ENCODE measurements at regions not wholly inside any gene's neighbourhood (a gene's known extent, or its start where the extent isn't known, plus 50 kb on each side); places are given as distances from the start of the nearest gene placed in this dataset.

GRCh38 chr7:142440906-142441411, 183.1 kb upstream of the PRSS58 start:
- peaks cover 0 to 6% (median 3%) of the 10 kb centered on the region in 4 donors for H3K4me1 ChIP-seq
- ATAC-seq (ENCODE audit: low FRiP score in 2 of 2) (peak in 1 of 2 donors; percentile 63), DNase-seq (peak in 1 of 2 donors; percentile 44)
- no peak overlapping the region for H3K27ac ChIP-seq
- H3K9me3 ChIP-seq = no peaks in the 10 kb centered on the region
- H3K27me3 ChIP-seq = no peaks in the 10 kb centered on the region
- no peaks in the 10 kb centered on the region for H3K36me3 ChIP-seq
- no peak for TF ChIP-seq EP300 (IDR thresholded peaks at IDR 0.05)
- TF ChIP-seq POLR2AphosphoS5 (IDR thresholded peaks at IDR 0.05) = no peak
- TF ChIP-seq CTCF (IDR thresholded peaks at IDR 0.05) = no peak
- TF ChIP-seq POLR2A (IDR thresholded peaks at IDR 0.05) = no peak
- 33 to 40% methylated on average over 9 of the region's 9 CpGs for WGBS, 2 donors
- H3K4me3 ChIP-seq = no peak overlapping the region

- Histone ChIP-seq H3K4me3 (no peak overlapping the region), H3K27me3 (no peaks in the 10 kb centered on the region), H3K4me1 (peaks cover 0 to 6% (median 3%) of the 10 kb centered on the region in 4 donors), H3K36me3 (no peaks in the 10 kb centered on the region), H3K9me3 (no peaks in the 10 kb centered on the region), H3K27ac (no peak overlapping the region)
- WGBS, 2 donors = 72 to 77% methylated on average over 6 of the region's 6 CpGs
- DNase-seq = no peak
- no peak for TF ChIP-seq EP300 (IDR thresholded peaks at IDR 0.05)
- no peak for TF ChIP-seq POLR2AphosphoS5 (IDR thresholded peaks at IDR 0.05)
- TF ChIP-seq POLR2A (IDR thresholded peaks at IDR 0.05) = no peak
- TF ChIP-seq CTCF (IDR thresholded peaks at IDR 0.05) = no peak
- ATAC-seq (ENCODE audit: low FRiP score in 2 of 2) = no peak
These were observed 182.5 kb upstream of the PRSS58 start for GRCh38 chr7:142440219-142440905.

- no peak for DNase-seq
- ATAC-seq (ENCODE audit: low FRiP score in 2 of 2) = no peak
- Histone ChIP-seq H3K9me3 (no peaks in the 10 kb centered on the region), H3K4me1 (peaks cover 0 to 6% (median 3%) of the 10 kb centered on the region in 4 donors), H3K27me3 (no peaks in the 10 kb centered on the region), H3K36me3 (no peaks in the 10 kb centered on the region), H3K27ac (no peak overlapping the region), H3K4me3 (no peak overlapping the region)
- no peak for TF ChIP-seq EP300 (IDR thresholded peaks at IDR 0.05)
- no peak for TF ChIP-seq POLR2AphosphoS5 (IDR thresholded peaks at IDR 0.05)
- TF ChIP-seq POLR2A (IDR thresholded peaks at IDR 0.05) = no peak
- TF ChIP-seq CTCF (IDR thresholded peaks at IDR 0.05) = no peak
- 74% methylated on average over 4 of the region's 4 CpGs for WGBS, 2 donors
These were observed 181.9 kb upstream of the PRSS58 start for GRCh38 chr7:142439739-142440138.

- Histone ChIP-seq H3K4me3 (no peak overlapping the region), H3K9me3 (no peaks in the 10 kb centered on the region), H3K27ac (no peak overlapping the region), H3K4me1 (peaks cover 0 to 6% (median 3%) of the 10 kb centered on the region in 4 donors), H3K36me3 (no peaks in the 10 kb centered on the region), H3K27me3 (no peaks in the 10 kb centered on the region)
- DNase-seq (no peak), ATAC-seq (ENCODE audit: low FRiP score in 2 of 2) (no peak)
- TF ChIP-seq EP300 (IDR thresholded peaks at IDR 0.05) = no peak
- TF ChIP-seq CTCF (IDR thresholded peaks at IDR 0.05) = no peak
- no peak for TF ChIP-seq POLR2A (IDR thresholded peaks at IDR 0.05)
- TF ChIP-seq POLR2AphosphoS5 (IDR thresholded peaks at IDR 0.05) = no peak
- WGBS, 2 donors = 64 to 71% methylated on average over 8 of the region's 8 CpGs
These were observed 181.2 kb upstream of the PRSS58 start for GRCh38 chr7:142438923-142439515.

Measured in upper lobe of left lung (tissue), 6 donors.